ENCODE measurements at regions not wholly inside any gene's neighbourhood (a gene's known extent, or its start where the extent isn't known, plus 50 kb on each side); places are given as distances from the start of the nearest gene placed in this dataset.

DNA sequence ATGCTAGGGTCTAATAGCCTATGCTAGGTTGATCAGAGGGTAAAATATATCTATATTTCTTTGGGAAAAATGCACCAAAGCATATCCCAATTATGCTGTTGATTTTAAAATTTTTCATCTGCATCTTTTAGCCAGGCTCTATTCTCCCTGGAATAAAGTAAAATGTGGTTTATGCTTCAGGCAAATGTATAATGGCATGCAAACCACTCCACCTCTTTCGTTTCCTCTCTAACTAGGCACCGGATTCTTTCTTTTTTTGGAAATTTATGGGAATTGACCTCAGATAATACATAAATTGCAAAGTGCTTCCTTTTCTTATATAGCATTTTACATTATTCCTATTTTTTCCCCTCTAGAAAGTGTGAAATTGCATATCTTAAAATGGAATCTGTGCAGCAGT lies 386.5 kb downstream of the OLFM4 start:
- DNase-seq, result no peak
- peaks cover 17% of the 10 kb centered on the region for H3K4me1 Mint-ChIP-seq
- no peaks in the 10 kb centered on the region for H3K36me3 ChIP-seq (ENCODE audit: control insufficient read depth, insufficient read depth, low read length)
- H3K27ac Mint-ChIP-seq, result no peak overlapping the region
- H3K36me3 Mint-ChIP-seq (ENCODE audit: low read depth), result no peaks in the 10 kb centered on the region
- peaks cover 6% of the 10 kb centered on the region for H3K4me1 ChIP-seq (ENCODE audit: control insufficient read depth, insufficient read depth, low read length)
- H3K27ac ChIP-seq (ENCODE audit: low read depth, low read length), result no peak overlapping the region
- no peak overlapping the region for H3K9ac ChIP-seq (ENCODE audit: extremely low read depth, low read length, poor library complexity, severe bottlenecking)
- H3K27me3 ChIP-seq (ENCODE audit: control insufficient read depth, insufficient read depth, low read length, poor library complexity, severe bottlenecking), result no peaks in the 10 kb centered on the region
- no peaks in the 10 kb centered on the region for H3K9me3 Mint-ChIP-seq
- TF ChIP-seq CTCF (conservative IDR thresholded peaks at IDR 0.05), result no peak
- no peaks in the 10 kb centered on the region for H3K9me3 ChIP-seq (ENCODE audit: control insufficient read depth, low read length)
- 100% methylated on average over 2 of the region's 2 CpGs; no CpG with 5 or more reads in 1 of the 2 experiments for WGBS, 2 experiments (ENCODE audit: insufficient coverage in 1 of 2, insufficient read length in 1 of 2)
- no peak overlapping the region for H3K4me3 Mint-ChIP-seq
- peaks cover 8% of the 10 kb centered on the region for H3K27me3 Mint-ChIP-seq (ENCODE audit: insufficient read depth)
- H3K4me3 ChIP-seq (ENCODE audit: low read length), result no peak overlapping the region

DNA sequence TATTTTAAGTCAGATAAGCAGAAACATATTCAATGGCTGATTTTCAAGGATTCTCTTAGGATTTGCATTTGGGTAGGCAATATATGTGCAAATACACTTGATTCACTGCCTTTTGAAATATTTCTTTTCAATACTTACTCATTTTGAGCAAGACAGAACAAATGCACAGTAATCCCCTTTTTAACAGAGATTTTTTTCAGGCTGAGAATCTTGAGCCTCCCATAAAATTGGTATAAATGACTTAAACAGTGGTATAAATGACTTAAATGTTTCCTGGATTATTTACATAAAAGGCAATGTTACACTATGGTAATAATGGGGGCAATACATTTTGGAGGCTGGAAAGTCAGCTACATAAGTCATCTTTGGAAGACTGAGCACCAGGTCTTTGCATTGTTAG lies 389.0 kb downstream of the OLFM4 start:
- no peak overlapping the region for H3K27ac Mint-ChIP-seq
- H3K9me3 Mint-ChIP-seq, result no peaks in the 10 kb centered on the region
- Histone ChIP-seq H3K4me3 (ENCODE audit: low read length) (no peak overlapping the region), H3K9ac (ENCODE audit: extremely low read depth, low read length, poor library complexity, severe bottlenecking) (no peak overlapping the region), H3K36me3 (ENCODE audit: control insufficient read depth, insufficient read depth, low read length) (no peaks in the 10 kb centered on the region), H3K9me3 (ENCODE audit: control insufficient read depth, low read length) (no peaks in the 10 kb centered on the region), H3K27ac (ENCODE audit: low read depth, low read length) (no peak overlapping the region), H3K4me1 (ENCODE audit: control insufficient read depth, insufficient read depth, low read length) (peaks cover 6% of the 10 kb centered on the region), H3K27me3 (ENCODE audit: control insufficient read depth, insufficient read depth, low read length, poor library complexity, severe bottlenecking) (no peaks in the 10 kb centered on the region)
- no peak for DNase-seq
- H3K36me3 Mint-ChIP-seq (ENCODE audit: low read depth), result no peaks in the 10 kb centered on the region
- H3K4me1 Mint-ChIP-seq, result peaks cover 7% of the 10 kb centered on the region
- no peak for TF ChIP-seq CTCF (conservative IDR thresholded peaks at IDR 0.05)
- H3K4me3 Mint-ChIP-seq, result no peak overlapping the region
- peaks cover 8% of the 10 kb centered on the region for H3K27me3 Mint-ChIP-seq (ENCODE audit: insufficient read depth)

DNA sequence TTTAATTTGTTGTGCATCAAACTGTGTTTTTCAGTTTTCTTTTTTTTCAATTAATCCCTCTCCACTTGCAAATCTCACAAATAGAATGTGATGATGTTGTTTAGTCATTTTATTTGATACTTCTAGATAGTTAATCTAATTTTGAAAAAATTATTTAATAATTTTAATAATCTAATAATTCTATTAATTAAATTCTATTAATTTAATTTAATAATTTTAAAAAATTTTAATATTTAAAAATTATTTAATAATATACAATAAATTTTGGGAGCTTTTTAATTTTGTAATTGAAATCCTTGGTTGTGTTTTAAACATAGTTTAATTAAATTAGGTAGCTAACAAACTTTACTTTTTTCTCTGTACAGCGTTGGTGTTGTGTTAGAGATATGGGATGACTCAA lies 393.8 kb downstream of the OLFM4 start:
- no peak overlapping the region for H3K9ac ChIP-seq (ENCODE audit: extremely low read depth, low read length, poor library complexity, severe bottlenecking)
- H3K36me3 ChIP-seq (ENCODE audit: control insufficient read depth, insufficient read depth, low read length), result no peaks in the 10 kb centered on the region
- no CpG with 5 or more reads among the region's 1 CpG for WGBS, 2 experiments (ENCODE audit: insufficient coverage in 1 of 2, insufficient read length in 1 of 2)
- peaks cover 1% of the 10 kb centered on the region for H3K9me3 Mint-ChIP-seq
- H3K27ac ChIP-seq (ENCODE audit: low read depth, low read length), result no peak overlapping the region
- H3K4me3 ChIP-seq (ENCODE audit: low read length), result no peak overlapping the region
- no peak overlapping the region for H3K4me3 Mint-ChIP-seq
- no peaks in the 10 kb centered on the region for H3K9me3 ChIP-seq (ENCODE audit: control insufficient read depth, low read length)
- peaks cover 8% of the 10 kb centered on the region for H3K27me3 Mint-ChIP-seq (ENCODE audit: insufficient read depth)
- DNase-seq, result no peak
- H3K4me1 Mint-ChIP-seq, result no peaks in the 10 kb centered on the region
- H3K36me3 Mint-ChIP-seq (ENCODE audit: low read depth), result no peaks in the 10 kb centered on the region
- H3K27ac Mint-ChIP-seq, result no peak overlapping the region
- no peaks in the 10 kb centered on the region for H3K4me1 ChIP-seq (ENCODE audit: control insufficient read depth, insufficient read depth, low read length)
- no peak for TF ChIP-seq CTCF (conservative IDR thresholded peaks at IDR 0.05)
- H3K27me3 ChIP-seq (ENCODE audit: control insufficient read depth, insufficient read depth, low read length, poor library complexity, severe bottlenecking), result no peaks in the 10 kb centered on the region
